ENCODE measurements at regions not wholly inside any gene's neighbourhood (a gene's known extent, or its start where the extent isn't known, plus 50 kb on each side); places are given as distances from the start of the nearest gene placed in this dataset.
A peak's percentile ranks its signal among the peaks of the same experiment; 100 is the strongest.
"Not testable (repeated sequence)": the region's sequence is repeated elsewhere in the genome, so short reads cannot be mapped to it uniquely, and the experiment has no call there.

- intact Hi-C loops (cut with DNase I); DNase-seq: not testable (repeated sequence)
Observed at GRCh38 chr2:91742973-91743490, 3051.6 kb downstream of the RPIA start.

- intact Hi-C loops (cut with DNase I); DNase-seq: not testable (repeated sequence)
Observed at GRCh38 chr2:91743910-91744309, 3052.4 kb downstream of the RPIA start.

GRCh38 chr2:91744700-91745141 is 3053.2 kb downstream of the RPIA start:
- intact Hi-C loops (cut with DNase I) = not testable (repeated sequence)
- peak in 1 of 10 donors; percentile 40 for DNase-seq

DNA sequence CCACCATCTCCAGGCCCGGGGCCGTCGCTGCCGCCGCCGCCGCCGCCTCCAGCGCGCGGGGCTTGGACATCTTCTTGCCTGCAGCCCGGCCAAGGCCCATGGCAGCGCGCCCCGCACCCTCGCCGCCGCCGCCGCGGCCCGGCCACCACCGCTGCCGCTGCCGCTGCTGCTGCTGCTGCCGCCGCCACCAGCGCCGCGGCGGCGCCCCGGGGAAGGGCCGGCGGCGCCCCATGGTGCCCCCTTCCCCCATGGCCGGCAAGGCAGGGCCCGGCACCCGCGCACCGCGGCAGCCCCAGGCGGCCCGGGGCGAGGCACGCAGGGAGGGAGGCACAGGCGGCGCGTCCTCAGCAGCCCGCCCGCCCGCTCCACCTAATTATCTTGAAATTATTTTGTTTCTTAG is 3057.4 kb downstream of the RPIA start:
- intact Hi-C loops (cut with DNase I) = no loop called here
- DNase-seq = no peak

GRCh38 chr2:91749665-91750064 is 3058.2 kb downstream of the RPIA start:
- DNase-seq; intact Hi-C loops (cut with DNase I): not testable (repeated sequence)

DNA sequence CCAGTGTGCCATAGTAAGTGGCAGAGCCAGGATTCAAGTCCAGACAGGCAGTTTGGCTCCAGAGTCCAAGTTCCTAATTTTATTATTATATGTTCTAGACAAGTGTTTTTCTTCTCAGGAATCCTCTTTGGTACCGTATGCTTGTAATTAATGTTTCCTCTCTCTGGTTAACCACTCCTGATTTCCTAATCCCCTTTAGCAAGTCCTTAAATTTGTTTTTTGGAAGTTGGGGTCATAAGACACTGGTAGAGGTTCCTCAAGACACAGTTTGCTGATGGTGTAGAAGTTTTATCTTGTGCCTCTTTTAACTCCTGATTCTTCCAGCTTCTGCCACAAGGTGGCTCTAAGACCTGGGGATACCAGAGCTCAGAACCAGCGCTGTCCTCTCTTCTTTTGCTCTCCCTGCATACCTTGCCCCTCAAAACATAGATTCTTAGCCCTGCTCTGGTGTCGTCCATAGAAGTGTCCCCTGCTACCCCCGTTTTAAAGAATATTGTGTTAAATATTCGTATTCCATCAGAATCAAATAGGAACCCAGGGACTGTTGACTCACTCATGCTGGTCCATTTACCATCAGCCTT is 3068.0 kb downstream of the RPIA start:
- DNase-seq; intact Hi-C loops (cut with DNase I): not testable (repeated sequence)

DNA sequence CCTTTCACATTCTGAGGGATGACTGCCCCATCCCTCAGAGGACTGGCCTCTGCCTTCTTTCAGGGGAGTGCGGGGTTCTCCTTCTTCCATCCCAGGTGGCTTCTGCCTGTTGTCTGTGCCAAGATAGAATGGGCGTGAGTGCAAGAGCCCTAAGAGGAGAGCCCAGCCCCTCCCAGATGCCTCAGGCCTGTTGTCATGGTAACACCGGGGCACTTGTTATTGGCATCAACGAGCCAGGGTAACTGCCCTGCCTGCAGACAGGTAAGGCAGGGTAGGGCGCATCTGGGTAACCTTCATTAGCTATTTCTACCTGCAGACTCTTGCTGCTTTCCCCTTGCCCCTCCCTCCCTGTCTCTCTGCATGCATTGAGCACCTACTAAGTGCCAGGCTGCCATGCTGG is 3069.2 kb downstream of the RPIA start:
- DNase-seq; intact Hi-C loops (cut with DNase I): not testable (repeated sequence)

- DNase-seq; intact Hi-C loops (cut with DNase I): not testable (repeated sequence)
Observed at GRCh38 chr2:91762312-91762711, 3070.8 kb downstream of the RPIA start.

GRCh38 chr2:91763710-91764109 is 3072.2 kb downstream of the RPIA start:
- intact Hi-C loops (cut with DNase I); DNase-seq: not testable (repeated sequence)

- intact Hi-C loops (cut with DNase I); DNase-seq: not testable (repeated sequence)
Observed at GRCh38 chr2:91764581-91765002, 3073.1 kb downstream of the RPIA start.

DNA sequence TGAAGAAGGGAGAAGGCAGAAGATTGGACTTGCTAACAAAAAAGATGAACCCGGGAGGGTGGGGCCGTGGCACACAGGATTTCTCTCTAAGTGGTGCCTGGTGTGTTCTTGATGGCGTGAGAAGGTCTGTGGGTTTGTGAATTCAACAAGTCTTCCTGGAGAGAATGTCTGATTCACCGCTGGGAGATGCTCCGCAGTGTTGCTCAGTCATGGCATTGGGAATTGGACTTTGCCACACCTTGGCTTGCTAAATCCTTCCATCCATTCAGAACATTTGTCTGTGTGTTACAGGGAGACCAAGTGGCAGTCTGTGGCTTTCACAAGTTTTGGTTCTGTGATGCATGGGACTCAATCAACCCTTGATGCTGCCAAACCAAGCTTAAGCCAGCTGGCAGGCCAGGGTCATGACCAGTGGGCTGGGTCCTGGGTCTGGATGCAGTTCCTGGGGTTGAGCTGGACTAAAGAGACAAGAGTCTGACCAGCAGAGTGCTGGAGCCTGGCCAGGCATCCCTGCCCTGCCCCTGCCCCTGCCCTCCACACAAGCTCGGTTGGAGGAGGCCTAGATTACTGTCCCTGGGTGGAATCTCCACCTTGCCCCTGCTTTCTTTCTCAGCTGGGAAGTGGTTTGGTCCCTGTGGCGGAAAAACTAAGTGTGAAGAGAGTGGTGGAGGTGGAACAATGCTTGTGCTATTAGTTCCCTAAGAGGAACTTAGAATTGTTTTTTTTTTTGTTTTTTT is 3073.7 kb downstream of the RPIA start:
- intact Hi-C loops (cut with DNase I); DNase-seq: not testable (repeated sequence)

DNA sequence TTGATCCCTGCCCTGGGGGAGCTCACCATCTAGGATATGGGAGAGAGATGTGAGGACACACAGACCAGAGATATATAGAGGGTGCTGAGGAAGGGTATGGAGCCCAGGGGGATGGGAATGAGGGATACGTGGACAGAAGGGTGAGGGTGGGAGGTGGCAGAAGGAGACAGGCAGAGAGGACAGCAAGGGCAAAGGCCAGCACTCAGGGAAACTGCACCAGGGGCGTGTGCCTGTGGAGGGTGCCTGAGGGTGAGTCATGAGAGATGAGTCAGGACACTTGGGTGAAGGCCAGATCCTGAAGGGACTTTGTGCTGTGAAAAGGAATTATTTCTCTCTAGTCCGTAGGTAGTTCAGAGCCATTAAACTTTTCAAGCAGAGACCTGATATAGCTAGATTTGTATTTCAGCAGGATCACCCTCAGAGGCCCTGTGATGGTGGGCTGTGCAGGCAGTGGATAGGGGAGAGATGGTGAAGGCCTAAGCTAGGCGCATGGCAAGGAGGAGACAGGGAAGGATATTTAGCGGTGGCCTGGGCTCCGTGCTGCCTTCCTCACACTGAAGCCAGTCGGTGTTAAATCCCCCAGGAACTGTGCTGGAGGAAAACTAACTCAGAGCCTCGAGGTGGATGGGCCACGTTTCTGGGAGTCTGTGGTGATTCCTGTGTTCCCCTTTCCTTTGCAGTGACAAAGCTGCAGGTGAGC is 3075.0 kb downstream of the RPIA start:
- intact Hi-C loops (cut with DNase I) = not testable (repeated sequence)
- DNase-seq = peak in 2 of 10 donors; percentile 16 to 18

- intact Hi-C loops (cut with DNase I); DNase-seq: not testable (repeated sequence)
Observed at GRCh38 chr2:91768301-91768700, 3076.8 kb downstream of the RPIA start.

GRCh38 chr2:91768997-91769396 is 3077.5 kb downstream of the RPIA start:
- intact Hi-C loops (cut with DNase I); DNase-seq: not testable (repeated sequence)

DNA sequence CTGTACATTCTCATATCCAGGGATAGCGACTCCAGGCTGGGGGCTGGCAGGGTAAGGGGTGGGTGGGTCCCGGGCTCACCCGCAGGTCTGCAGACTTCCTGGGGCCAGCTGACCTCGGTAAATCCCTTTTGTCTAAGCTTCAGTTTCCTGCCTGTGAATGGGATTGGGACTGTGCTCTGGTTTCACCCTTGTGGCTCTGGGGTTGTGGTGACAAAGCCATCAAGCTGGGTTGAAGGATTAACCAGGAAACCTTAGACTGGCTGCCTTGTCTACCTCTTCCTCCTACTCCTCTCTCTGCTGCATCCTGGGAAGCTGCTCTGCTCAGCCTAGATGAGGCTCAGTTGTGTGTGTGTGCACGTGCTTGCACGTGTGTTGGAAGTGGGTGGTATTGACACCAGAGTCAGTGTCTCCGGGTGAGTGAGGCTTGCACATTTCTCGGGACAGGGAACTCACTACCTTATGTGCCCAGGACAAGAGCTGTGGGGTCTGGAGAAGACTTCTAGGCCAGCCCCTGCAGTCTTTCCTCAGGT is 3078.6 kb downstream of the RPIA start:
- intact Hi-C loops (cut with DNase I); DNase-seq: not testable (repeated sequence)

- intact Hi-C loops (cut with DNase I); DNase-seq: not testable (repeated sequence)
Observed at GRCh38 chr2:91771604-91772003, 3080.1 kb downstream of the RPIA start.

GRCh38 chr2:91772240-91772937 is 3080.9 kb downstream of the RPIA start:
- DNase-seq = peak in 1 of 10 donors; percentile 54
- intact Hi-C loops (cut with DNase I) = not testable (repeated sequence)

GRCh38 chr2:91773810-91774209 is 3082.3 kb downstream of the RPIA start:
- DNase-seq = peak in 1 of 10 donors; percentile 52
- intact Hi-C loops (cut with DNase I) = not testable (repeated sequence)

GRCh38 chr2:91775193-91775592 is 3083.7 kb downstream of the RPIA start:
- intact Hi-C loops (cut with DNase I) = not testable (repeated sequence)

DNA sequence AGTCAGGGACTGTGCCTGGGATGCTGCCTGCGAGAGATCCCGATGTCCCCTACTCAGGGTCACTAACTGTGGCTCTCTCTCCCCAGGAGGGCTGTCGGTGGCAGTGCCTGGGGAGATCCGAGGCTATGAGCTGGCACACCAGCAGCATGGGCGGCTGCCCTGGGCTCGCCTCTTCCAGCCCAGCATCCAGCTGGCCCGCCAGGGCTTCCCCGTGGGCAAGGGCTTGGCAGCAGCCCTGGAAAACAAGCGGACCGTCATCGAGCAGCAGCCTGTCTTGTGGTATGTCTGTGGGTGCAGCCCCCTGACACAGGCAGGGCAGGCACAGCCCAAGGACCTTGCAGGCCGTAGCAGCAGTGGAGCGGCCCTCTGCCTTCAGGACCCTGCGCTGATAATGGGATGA is 3088.9 kb downstream of the RPIA start:
- peak in 1 of 10 donors; percentile 58 for DNase-seq
- intact Hi-C loops (cut with DNase I) = not testable (repeated sequence)

More at GRCh38 chr2:91775193-91775592, 3083.7 kb downstream of the RPIA start:
- not testable (repeated sequence) for DNase-seq
